ENCODE measurements at regions not wholly inside any gene's neighbourhood (a gene's known extent, or its start where the extent isn't known, plus 50 kb on each side); places are given as distances from the start of the nearest gene placed in this dataset.

- H3K4me1 ChIP-seq (ENCODE audit: insufficient read depth, low read length): peaks cover 2% of the 10 kb centered on the region; the same call in 1 of the 2 replicates
- H4K8ac ChIP-seq (replicated peaks; ENCODE audit: insufficient read length, low read depth, low read length): no peak overlapping the region
- H3T11ph ChIP-seq (ENCODE audit: low read length): no peak overlapping the region
- no peaks in the 10 kb centered on the region for H3K23me2 ChIP-seq (ENCODE audit: insufficient read length, low read depth, low read length, poor library complexity, severe bottlenecking)
- Mint-ChIP-seq H3K9me3 (peaks cover 0 to 2% of the 10 kb centered on the region in 2 experiments; a peak in 2 of 5 replicates), H3K4me3 (no peak overlapping the region), H3K36me3 (ENCODE audit: insufficient read depth in 1 of 3, low read depth in 3 of 3) (peaks cover 56 to 95% (median 82%) of the 10 kb centered on the region in 3 experiments), H3K4me1 (peaks cover 22 to 33% of the 10 kb centered on the region in 2 experiments), H3K27ac (0 out of 7 replicates have a peak overlapping the region, but pooled peaks of 1 of the 3 experiments have one; percentile 9), H3K27me3 (ENCODE audit: low read depth) (peaks cover 16% of the 10 kb centered on the region)
- H2BK5ac ChIP-seq (ENCODE audit: insufficient read length, low read length): no peak overlapping the region
- no peak for DNase-seq
- no peaks in the 10 kb centered on the region for H3K9me3 ChIP-seq (ENCODE audit: control insufficient read depth, low read depth, low read length)
- H3K23ac ChIP-seq (ENCODE audit: insufficient read length, low read depth, low read length): no peak overlapping the region
- H3K27ac ChIP-seq (ENCODE audit: insufficient read length, low read depth, low read length): no peak overlapping the region
- H4K91ac ChIP-seq (ENCODE audit: insufficient read length, low read depth, low read length): no peak overlapping the region
- no peak overlapping the region for H3K14ac ChIP-seq (ENCODE audit: insufficient read depth, low read length)
- no peaks in the 10 kb centered on the region for H3K79me1 ChIP-seq (ENCODE audit: insufficient read depth, low read depth, low read length, poor library complexity, severe bottlenecking)
- H3K9ac ChIP-seq (ENCODE audit: extremely low read depth, insufficient read length, low read length): no peak overlapping the region
- H2BK15ac ChIP-seq (ENCODE audit: low read depth, low read length): no peak overlapping the region
- H4K20me1 ChIP-seq (ENCODE audit: control insufficient read depth, insufficient read depth, insufficient read length): peaks cover 1% of the 10 kb centered on the region
- no peak overlapping the region for H2BK120ac ChIP-seq (ENCODE audit: low read depth, low read length, poor library complexity, severe bottlenecking)
- H2AFZ ChIP-seq (ENCODE audit: low read length): no peak overlapping the region
- H3K27me3 ChIP-seq (ENCODE audit: insufficient read depth, low read length): no peaks in the 10 kb centered on the region
- no peak overlapping the region for H2BK20ac ChIP-seq (ENCODE audit: low read depth, low read length, poor library complexity, severe bottlenecking)
- H3K4me2 ChIP-seq (ENCODE audit: insufficient read depth, insufficient read length, low read length): no peak overlapping the region
- no peak overlapping the region for H2BK12ac ChIP-seq (ENCODE audit: insufficient read length, low read depth, low read length)
- no CpG with 5 or more reads among the region's 8 CpGs for WGBS (ENCODE audit: extremely low coverage, insufficient read length, low lambda C conversion rate)
- H3K4ac ChIP-seq (ENCODE audit: low read depth, low read length): no peak overlapping the region
- no peak overlapping the region for H4K5ac ChIP-seq (ENCODE audit: insufficient read length, low read depth, low read length)
- no peak for TF ChIP-seq CTCF (conservative IDR thresholded peaks at IDR 0.05)
- no peaks in the 10 kb centered on the region for H3K79me2 ChIP-seq (ENCODE audit: insufficient read depth, low read length)
- no peak overlapping the region for H2AK5ac ChIP-seq (ENCODE audit: insufficient read length, low read length)
- H3K18ac ChIP-seq (ENCODE audit: insufficient read length, low read depth, low read length): no peak overlapping the region
- no peak overlapping the region for H3K56ac ChIP-seq (ENCODE audit: insufficient read length, low read depth, low read length)
Observed at GRCh38 chrX:115897956-115898355, 272.6 kb upstream of the AGTR2 start.
